Adipocyte (in vitro differentiated cells): ENCODE measurements at regions not wholly inside any gene's neighbourhood (a gene's known extent, or its start where the extent isn't known, plus 50 kb on each side); places are given as distances from the start of the nearest gene placed in this dataset.
"Not testable (repeated sequence)": the region's sequence is repeated elsewhere in the genome, so short reads cannot be mapped to it uniquely, and the experiment has no call there.

Source experiments
- DNase-seq: peaks from one replicate; pipeline ENCODE4 v3.0.0-alpha.2; 2015; ENCODE audit warnings: low read depth
- H3K27me3 ChIP-seq: replicated peaks from 2 replicates; pipeline ENCODE4 v1.7.0; 2013; ENCODE audit warnings: mild to moderate bottlenecking, low read length, moderate library complexity; ENCODE audit not compliant: control insufficient read depth, insufficient read depth
- H3K36me3 ChIP-seq: 2 replicates; pipeline ENCODE4 v1.7.0; 2013; ENCODE audit warnings: low read length, mild to moderate bottlenecking, moderate library complexity; ENCODE audit not compliant: control insufficient read depth, insufficient read depth, severe bottlenecking
- H3K4me1 ChIP-seq: 2 replicates; pipeline ENCODE4 v1.7.0; 2013; ENCODE audit warnings: mild to moderate bottlenecking, low read length, moderate library complexity; ENCODE audit not compliant: control insufficient read depth, insufficient read depth
- H3K4me3 ChIP-seq: 2 replicates; pipeline ENCODE4 v1.7.0; 2013; ENCODE audit warnings: mild to moderate bottlenecking, low read length, moderate library complexity
- H3K9ac ChIP-seq: 2 replicates; pipeline ENCODE4 v1.7.0; 2013; ENCODE audit warnings: mild to moderate bottlenecking, low read length, moderate library complexity
- H3K9me3 ChIP-seq: 2 replicates; pipeline ENCODE4 v1.7.0; 2013; ENCODE audit warnings: mild to moderate bottlenecking, low read length, moderate library complexity; ENCODE audit not compliant: control insufficient read depth

DNA sequence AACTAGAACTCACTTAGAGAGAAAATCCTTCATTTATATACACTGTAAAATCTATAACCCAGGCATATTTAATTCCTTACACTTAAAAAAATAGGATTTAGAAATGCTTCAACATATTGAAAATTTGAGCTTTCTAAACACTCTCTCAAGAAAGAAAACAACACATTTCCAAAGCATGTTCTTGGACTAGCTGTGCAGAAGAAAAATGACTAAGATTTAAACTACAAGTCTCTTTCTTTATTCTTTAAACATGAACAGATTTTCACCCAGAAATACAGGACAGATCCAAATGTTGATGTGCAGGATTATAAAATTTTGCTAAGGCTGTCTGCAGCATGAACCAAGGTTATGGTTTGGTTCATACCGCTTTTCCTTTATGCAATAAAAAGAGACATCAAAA, 77.7 kb upstream of the TUSC1 start:
- Histone ChIP-seq H3K9ac (no peak overlapping the region), H3K27me3 (no peaks in the 10 kb centered on the region), H3K4me1 (no peaks in the 10 kb centered on the region), H3K9me3 (no peaks in the 10 kb centered on the region), H3K4me3 (no peak overlapping the region), H3K36me3 (no peaks in the 10 kb centered on the region)
- DNase-seq, result no peak

GRCh38 chr9:25752398-25752797, 74.2 kb upstream of the TUSC1 start:
- Histone ChIP-seq H3K4me1 (no peaks in the 10 kb centered on the region), H3K27me3 (no peaks in the 10 kb centered on the region), H3K36me3 (no peaks in the 10 kb centered on the region), H3K9me3 (no peaks in the 10 kb centered on the region), H3K4me3 (no peak overlapping the region), H3K9ac (no peak overlapping the region)
- DNase-seq, result no peak

GRCh38 chr9:25742256-25742655, 64.0 kb upstream of the TUSC1 start:
- H3K4me1 ChIP-seq, result no peaks in the 10 kb centered on the region
- no peaks in the 10 kb centered on the region for H3K36me3 ChIP-seq
- H3K9me3 ChIP-seq, result no peaks in the 10 kb centered on the region
- no peak overlapping the region for H3K4me3 ChIP-seq
- no peaks in the 10 kb centered on the region for H3K27me3 ChIP-seq
- no peak for DNase-seq
- no peak overlapping the region for H3K9ac ChIP-seq

- H3K27me3 ChIP-seq, result no peaks in the 10 kb centered on the region
- no peaks in the 10 kb centered on the region for H3K9me3 ChIP-seq
- no peak overlapping the region for H3K9ac ChIP-seq
- H3K4me3 ChIP-seq, result no peak overlapping the region
- no peak for DNase-seq
- H3K36me3 ChIP-seq, result no peaks in the 10 kb centered on the region
- H3K4me1 ChIP-seq, result no peaks in the 10 kb centered on the region
Measured at GRCh38 chr9:25733336-25733982, 55.2 kb upstream of the TUSC1 start.

- H3K27me3 ChIP-seq, H3K4me1 ChIP-seq, DNase-seq, H3K4me3 ChIP-seq, H3K36me3 ChIP-seq, H3K9ac ChIP-seq, H3K9me3 ChIP-seq: not testable (repeated sequence)
Measured at GRCh38 chr9:25731895-25732794, 53.9 kb upstream of the TUSC1 start.
